ENCODE measurements at regions not wholly inside any gene's neighbourhood (a gene's known extent, or its start where the extent isn't known, plus 50 kb on each side); places are given as distances from the start of the nearest gene placed in this dataset.

DNA sequence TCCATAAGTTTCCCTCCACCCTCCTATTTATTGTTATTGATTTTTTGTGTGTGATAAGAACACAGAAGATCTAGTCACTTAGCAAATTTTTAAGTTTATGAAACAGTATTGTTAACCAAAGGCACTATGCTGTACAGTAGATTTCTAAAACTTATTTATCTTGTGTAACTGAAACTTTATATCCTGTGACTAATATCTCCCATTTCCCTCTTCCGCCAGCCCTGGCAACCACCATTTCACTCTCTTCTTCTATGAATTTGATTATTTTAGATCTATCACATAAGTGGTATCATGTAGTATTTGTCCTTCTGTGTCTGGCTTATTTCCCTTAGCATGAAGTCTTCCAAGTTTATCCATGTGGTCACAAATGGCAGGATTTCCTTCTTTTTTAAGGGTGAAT lies 144.3 kb upstream of the INHBA start:
- Histone ChIP-seq H3K4me3 (replicated peaks in 1 of 3; ENCODE audit: low read depth in 2 of 3, low read length in 3 of 3) (no peak overlapping the region), H3K4me2 (replicated peaks; ENCODE audit: extremely low read depth, low read length, poor library complexity, severe bottlenecking) (no peak overlapping the region), H4K20me1 (ENCODE audit: insufficient read depth, low read length) (no peaks in the 10 kb centered on the region), H3K36me3 (replicated peaks in 1 of 2; ENCODE audit: control insufficient read depth in 1 of 2, insufficient read depth in 2 of 2, low read length in 2 of 2) (no peaks in the 10 kb centered on the region), H3K79me2 (ENCODE audit: insufficient read depth, low read length) (no peaks in the 10 kb centered on the region), H3K4me1 (ENCODE audit: control insufficient read depth in 1 of 2, insufficient read depth in 2 of 2, low read length in 2 of 2) (peaks cover 0 to 6% of the 10 kb centered on the region in 2 donors), H2AFZ (ENCODE audit: insufficient read depth, low read depth, low read length, poor library complexity, severe bottlenecking) (no peak overlapping the region), H3K27ac (ENCODE audit: low read depth in 1 of 2, low read length in 2 of 2) (no peak overlapping the region), H3K27me3 (ENCODE audit: control insufficient read depth in 2 of 2, insufficient read depth in 2 of 2, low read length in 2 of 2) (no peaks in the 10 kb centered on the region), H3K9me3 (replicated peaks in 1 of 2; ENCODE audit: control insufficient read depth in 1 of 2, insufficient read depth in 1 of 2, low read length in 2 of 2) (peaks cover 3 to 6% of the 10 kb centered on the region in 2 donors), H3K9ac (ENCODE audit: insufficient read depth, low read length, poor library complexity, severe bottlenecking) (no peak overlapping the region)
- intact Hi-C loops (cut with micrococcal nuclease) = no loop called here
- peaks cover 0 to 4% (median 0%) of the 10 kb centered on the region in 3 donors for H3K27me3 Mint-ChIP-seq (ENCODE audit: low read depth in 3 of 3)
- H3K4me3 Mint-ChIP-seq = no peak overlapping the region
- peaks cover 6 to 20% (median 12%) of the 10 kb centered on the region in 7 donors for H3K9me3 Mint-ChIP-seq
- peak overlapping the region in 5 of 7 donors; percentile 4 to 83 (median 70) for H3K27ac Mint-ChIP-seq
- WGBS (ENCODE audit: insufficient coverage) = no CpG with 5 or more reads among the region's 1 CpG
- TF ChIP-seq, protein P1, sequence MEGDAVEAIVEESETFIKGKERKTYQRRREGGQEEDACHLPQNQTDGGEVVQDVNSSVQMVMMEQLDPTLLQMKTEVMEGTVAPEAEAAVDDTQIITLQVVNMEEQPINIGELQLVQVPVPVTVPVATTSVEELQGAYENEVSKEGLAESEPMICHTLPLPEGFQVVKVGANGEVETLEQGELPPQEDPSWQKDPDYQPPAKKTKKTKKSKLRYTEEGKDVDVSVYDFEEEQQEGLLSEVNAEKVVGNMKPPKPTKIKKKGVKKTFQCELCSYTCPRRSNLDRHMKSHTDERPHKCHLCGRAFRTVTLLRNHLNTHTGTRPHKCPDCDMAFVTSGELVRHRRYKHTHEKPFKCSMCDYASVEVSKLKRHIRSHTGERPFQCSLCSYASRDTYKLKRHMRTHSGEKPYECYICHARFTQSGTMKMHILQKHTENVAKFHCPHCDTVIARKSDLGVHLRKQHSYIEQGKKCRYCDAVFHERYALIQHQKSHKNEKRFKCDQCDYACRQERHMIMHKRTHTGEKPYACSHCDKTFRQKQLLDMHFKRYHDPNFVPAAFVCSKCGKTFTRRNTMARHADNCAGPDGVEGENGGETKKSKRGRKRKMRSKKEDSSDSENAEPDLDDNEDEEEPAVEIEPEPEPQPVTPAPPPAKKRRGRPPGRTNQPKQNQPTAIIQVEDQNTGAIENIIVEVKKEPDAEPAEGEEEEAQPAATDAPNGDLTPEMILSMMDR (IDR thresholded peaks at IDR 0.05) = no peak
- peaks cover 0 to 6% of the 10 kb centered on the region in 2 donors for H3K36me3 Mint-ChIP-seq
- peaks cover 11% of the 10 kb centered on the region for H3K4me1 Mint-ChIP-seq
- peak in 1 of 3 donors; percentile 25 for DNase-seq

- no peaks in the 10 kb centered on the region for H3K36me3 ChIP-seq (replicated peaks in 1 of 2; ENCODE audit: control insufficient read depth in 1 of 2, insufficient read depth in 2 of 2, low read length in 2 of 2)
- WGBS (ENCODE audit: insufficient coverage) = no CpG with 5 or more reads among the region's 4 CpGs
- Mint-ChIP-seq H3K4me3 (no peak overlapping the region), H3K36me3 (no peaks in the 10 kb centered on the region), H3K4me1 (peaks cover 16% of the 10 kb centered on the region), H3K9me3 (peaks cover 0 to 24% (median 10%) of the 10 kb centered on the region in 7 donors), H3K27me3 (ENCODE audit: low read depth in 3 of 3) (peaks cover 0 to 2% (median 0%) of the 10 kb centered on the region in 3 donors), H3K27ac (peak overlapping the region in 1 of 7 donors; percentile 45)
- no peak overlapping the region for H3K4me2 ChIP-seq (replicated peaks; ENCODE audit: extremely low read depth, low read length, poor library complexity, severe bottlenecking)
- H3K27ac ChIP-seq (ENCODE audit: low read depth in 1 of 2, low read length in 2 of 2) = no peak overlapping the region
- H2AFZ ChIP-seq (ENCODE audit: insufficient read depth, low read depth, low read length, poor library complexity, severe bottlenecking) = no peak overlapping the region
- no peak overlapping the region for H3K9ac ChIP-seq (ENCODE audit: insufficient read depth, low read length, poor library complexity, severe bottlenecking)
- H3K27me3 ChIP-seq (ENCODE audit: control insufficient read depth in 2 of 2, insufficient read depth in 2 of 2, low read length in 2 of 2) = no peaks in the 10 kb centered on the region
- intact Hi-C loops (cut with micrococcal nuclease) = no loop called here
- peaks cover 0 to 7% of the 10 kb centered on the region in 2 donors for H3K9me3 ChIP-seq (replicated peaks in 1 of 2; ENCODE audit: control insufficient read depth in 1 of 2, insufficient read depth in 1 of 2, low read length in 2 of 2)
- no peaks in the 10 kb centered on the region for H3K79me2 ChIP-seq (ENCODE audit: insufficient read depth, low read length)
- peaks cover 0 to 10% of the 10 kb centered on the region in 2 donors for H3K4me1 ChIP-seq (ENCODE audit: control insufficient read depth in 1 of 2, insufficient read depth in 2 of 2, low read length in 2 of 2)
- H3K4me3 ChIP-seq (replicated peaks in 1 of 3; ENCODE audit: low read depth in 2 of 3, low read length in 3 of 3) = no peak overlapping the region
- TF ChIP-seq, protein P1 (IDR thresholded peaks at IDR 0.05) = no peak
- no peaks in the 10 kb centered on the region for H4K20me1 ChIP-seq (ENCODE audit: insufficient read depth, low read length)
- DNase-seq = no peak
Measured at GRCh38 chr7:41842956-41843355, 140.1 kb upstream of the INHBA start.

All from CD14-positive monocyte (primary cell).